HG03196 (cell line): ENCODE measurements at regions not wholly inside any gene's neighbourhood (a gene's known extent, or its start where the extent isn't known, plus 50 kb on each side); places are given as distances from the start of the nearest gene placed in this dataset.
"Not testable (repeated sequence)": the region's sequence is repeated elsewhere in the genome, so short reads cannot be mapped to it uniquely, and the experiment has no call there.

Source experiments
- ATAC-seq: cut with Tn5 transposase; IDR thresholded peaks from one replicate; pipeline ENCODE4 v1.9.1; 2021; ENCODE audit not compliant: unreplicated experiment

DNA sequence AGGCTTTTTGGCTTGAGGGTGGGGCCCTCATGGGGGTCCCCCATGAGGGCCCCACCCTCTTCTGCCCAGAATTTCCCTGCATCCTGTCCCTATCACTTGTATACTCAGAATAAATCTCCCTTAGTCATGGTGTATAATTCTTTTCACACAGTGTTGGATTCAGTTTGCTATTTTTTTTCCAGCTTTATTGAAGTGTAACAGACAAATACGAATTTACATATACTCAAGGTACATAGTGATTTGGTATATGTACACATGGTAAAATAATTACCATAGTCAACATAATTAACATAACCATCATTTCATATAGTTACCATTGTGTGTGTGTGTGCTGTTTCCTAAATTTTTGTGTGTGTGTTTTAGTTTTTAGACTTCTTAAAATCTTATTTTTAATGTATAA, 289.4 kb downstream of the CNTNAP3B start:
- ATAC-seq: not testable (repeated sequence)

DNA sequence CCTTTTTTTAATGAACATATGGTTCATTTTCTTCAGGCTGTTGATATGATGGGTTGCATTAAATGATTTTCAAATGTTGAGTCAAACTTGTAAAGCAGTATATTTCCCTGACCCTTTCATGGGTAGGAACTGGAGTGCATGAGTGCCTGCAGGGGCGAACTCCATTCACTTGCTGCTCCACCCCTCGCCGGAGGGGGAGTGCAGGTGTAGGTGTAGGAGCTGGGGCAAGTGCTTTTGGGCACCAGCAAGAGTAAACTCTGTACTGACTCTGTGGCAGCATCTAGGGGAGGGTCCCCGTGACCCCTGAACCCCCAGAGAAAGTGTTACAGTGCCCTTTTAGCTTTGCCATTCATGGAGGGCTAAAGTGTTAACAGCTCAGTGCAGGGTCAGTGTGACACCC, 290.3 kb downstream of the CNTNAP3B start:
- ATAC-seq: not testable (repeated sequence)

DNA sequence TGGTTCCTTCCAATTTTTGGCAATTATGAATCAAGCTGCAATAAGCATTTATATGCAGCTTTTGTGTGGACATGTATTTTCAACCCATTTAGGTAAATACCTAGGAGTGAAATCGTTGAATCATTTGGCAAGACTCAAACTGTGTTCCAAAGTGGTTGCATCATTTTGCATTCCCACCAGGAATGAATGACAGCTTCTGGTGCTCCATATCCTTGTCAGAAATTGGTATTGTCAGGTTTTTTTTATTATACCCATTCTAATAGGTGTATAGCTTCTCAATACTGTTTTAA, 290.7 kb downstream of the CNTNAP3B start:
- not testable (repeated sequence) for ATAC-seq

DNA sequence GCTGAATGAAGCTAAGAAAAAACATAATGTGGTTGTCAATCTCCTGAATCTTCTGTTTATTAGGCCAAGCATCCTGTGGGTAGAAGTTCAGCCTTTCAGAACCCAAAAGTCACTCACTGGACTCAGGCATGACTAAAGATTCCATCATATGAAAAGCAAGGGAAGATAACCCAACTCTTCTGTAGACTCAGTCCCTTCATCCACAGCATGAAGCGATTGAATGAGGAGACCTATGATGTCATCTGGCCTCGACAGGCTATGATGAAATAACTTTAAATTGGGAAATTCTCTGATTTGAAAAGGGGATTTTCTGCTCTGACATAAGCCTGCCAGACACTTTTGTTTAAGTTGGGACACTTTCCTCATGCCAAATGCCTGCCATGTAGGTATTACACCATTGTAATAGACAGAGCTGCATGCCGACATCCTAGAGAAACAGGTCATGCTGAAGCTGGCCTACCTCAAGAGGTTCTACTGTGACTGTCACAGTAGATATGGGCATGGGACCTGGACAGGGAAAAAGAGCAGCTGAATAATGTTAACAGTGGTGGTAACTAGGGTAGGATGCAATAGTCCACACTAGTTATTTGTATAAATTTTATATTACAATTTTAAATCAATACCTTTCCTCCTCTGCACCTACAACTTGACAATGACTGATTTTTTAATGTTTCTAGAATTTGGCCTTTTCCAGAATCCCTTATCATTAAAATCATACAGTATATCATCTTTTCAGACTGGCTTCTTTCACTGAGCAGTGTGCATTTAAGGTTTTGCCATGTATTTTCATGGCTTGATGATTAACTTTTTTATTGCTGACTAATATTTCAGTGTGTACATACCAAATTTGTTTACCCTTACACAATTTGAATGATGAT, 291.3 kb downstream of the CNTNAP3B start:
- not testable (repeated sequence) for ATAC-seq

DNA sequence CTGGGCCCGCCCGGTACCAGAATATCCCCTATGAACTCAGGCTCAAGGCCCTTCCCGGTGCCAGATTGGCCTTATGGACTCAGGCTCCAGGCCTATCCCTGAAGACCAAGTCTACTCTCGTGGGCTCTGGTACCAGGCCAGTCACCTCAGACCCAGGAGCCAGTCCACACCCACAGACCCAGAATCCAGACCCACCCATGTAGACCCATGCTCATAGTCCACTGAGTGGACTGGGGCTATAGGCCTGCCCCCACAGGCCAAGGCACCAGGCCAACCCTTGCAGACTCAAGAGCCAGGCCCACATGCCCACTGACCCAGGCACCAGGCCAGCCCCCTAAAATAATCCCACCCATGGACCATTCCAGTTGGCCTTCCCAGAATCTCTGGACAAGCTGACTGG, 296.1 kb downstream of the CNTNAP3B start:
- ATAC-seq: not testable (repeated sequence)

DNA sequence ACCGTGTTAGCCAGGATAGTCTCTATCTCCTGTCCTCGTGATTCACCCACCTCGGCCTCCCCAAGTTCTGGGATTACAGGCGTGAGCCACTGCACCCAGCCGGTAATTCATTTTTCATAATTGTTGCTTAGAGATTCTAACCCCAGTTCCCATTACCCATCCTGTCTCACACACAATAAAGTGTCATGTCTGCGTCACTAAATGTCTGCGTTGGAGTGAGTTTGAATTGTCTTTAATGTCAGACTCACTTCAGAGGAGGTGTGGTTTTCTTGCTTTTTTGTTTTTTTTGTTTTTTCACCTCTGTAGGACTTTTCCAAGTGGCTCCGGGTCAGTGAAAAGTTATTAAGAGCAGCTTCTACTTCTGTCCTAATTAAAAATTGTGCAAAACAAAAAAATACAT, 304.5 kb downstream of the CNTNAP3B start:
- not testable (repeated sequence) for ATAC-seq

DNA sequence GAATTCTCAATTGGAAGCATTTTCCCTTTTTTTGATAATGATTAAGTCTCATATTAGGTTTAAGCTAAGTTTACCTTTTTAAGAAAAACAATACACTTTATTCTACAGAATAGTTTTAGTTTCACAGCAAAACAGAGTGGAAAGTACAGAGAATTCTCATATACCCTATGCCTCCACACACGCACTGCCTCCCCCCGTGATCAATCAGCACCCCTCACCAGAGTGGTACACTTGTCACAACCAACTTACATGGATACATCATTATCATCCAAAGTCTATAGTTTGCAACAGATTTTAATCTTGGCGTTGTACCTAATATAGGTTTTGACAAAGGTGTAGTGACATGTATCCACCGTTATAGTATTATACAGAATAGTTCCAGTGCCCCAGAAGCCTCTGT, 326.5 kb downstream of the CNTNAP3B start:
- not testable (repeated sequence) for ATAC-seq

DNA sequence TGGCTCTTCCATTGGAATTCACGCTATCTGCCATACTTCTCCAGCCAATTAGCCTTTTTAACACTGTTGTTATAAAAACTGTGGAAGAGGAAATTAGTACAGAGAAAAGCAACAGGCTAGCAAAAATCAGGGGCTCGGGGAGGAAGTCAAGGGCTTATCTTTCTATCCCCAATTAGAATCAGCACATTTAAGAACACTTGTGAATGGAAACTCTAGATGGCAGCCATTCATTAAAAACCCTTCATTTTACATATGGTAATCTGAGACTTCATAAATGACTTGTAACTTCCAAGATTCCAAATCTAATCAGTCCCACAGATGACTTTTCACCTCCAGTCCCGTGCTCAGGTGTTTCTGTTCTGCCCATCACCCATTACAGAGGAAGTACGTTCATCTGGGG, 330.5 kb downstream of the CNTNAP3B start:
- not testable (repeated sequence) for ATAC-seq

DNA sequence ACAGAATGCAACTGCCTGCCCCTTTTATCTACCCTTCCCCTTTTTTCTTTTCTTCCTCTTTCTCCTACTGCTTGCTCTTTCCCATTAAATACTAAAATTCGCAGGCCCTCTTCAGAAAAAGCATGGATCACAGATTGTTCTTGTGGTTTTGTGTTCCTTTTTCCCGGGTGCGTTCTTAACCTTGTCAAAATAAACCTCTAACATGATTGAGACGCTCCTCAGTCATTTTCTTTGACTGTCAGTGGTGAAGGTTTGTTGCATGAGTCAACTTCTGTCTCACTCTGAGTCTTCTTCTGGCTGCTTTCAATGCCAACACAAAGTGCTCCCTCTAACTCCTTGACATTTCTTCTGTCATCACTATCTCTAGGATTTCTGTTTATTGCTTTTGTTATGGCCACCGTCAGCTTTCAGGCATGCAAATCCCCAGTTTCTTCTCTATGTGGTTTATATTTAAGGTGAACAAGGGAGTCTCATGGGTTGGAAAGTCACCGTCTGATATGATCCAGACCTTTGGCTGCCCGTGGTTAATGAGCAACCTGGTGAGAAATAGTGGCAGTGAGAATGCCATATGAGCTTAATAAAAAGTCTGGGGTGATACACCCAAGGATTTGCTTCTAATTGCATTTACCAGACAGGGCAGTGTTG, 338.4 kb downstream of the CNTNAP3B start:
- not testable (repeated sequence) for ATAC-seq

DNA sequence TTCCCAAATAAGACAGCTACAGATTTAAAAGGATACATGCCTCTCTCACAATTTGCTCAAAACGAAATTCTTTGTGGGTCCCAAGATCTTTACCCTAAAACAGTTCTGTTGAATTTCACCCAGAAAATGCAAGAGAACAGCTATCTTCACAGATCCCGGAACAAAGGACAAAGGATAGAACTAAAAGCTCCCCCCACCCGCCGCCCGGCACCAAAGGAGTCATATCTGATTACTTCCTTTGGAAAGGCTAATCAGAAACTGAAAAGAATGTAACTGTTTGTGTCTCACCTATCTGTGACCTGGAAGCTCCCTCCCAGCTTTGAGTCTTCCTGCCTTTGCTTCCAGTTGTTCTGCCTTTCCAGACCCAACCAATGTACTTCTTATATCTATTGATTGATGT, 339.2 kb downstream of the CNTNAP3B start:
- ATAC-seq: not testable (repeated sequence)

DNA sequence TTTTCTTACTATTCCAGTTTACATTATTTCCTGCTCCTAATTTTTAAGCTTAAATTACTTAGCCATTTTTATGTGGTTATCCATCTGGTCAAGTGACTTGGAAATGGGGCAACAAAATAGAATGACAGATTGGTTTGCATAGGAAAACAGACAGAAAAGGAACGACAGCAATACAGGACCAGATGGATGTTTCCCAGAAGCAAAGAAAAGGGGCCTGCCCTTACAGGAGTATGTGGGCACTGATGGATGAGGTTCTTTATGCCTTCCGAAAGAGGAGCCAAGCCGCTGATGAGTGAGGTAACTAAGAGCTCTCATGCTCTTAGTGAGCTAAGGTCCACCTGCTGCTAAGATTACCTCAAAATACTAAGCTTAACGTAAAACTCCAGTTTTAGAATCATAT, 339.8 kb downstream of the CNTNAP3B start:
- ATAC-seq: not testable (repeated sequence)

DNA sequence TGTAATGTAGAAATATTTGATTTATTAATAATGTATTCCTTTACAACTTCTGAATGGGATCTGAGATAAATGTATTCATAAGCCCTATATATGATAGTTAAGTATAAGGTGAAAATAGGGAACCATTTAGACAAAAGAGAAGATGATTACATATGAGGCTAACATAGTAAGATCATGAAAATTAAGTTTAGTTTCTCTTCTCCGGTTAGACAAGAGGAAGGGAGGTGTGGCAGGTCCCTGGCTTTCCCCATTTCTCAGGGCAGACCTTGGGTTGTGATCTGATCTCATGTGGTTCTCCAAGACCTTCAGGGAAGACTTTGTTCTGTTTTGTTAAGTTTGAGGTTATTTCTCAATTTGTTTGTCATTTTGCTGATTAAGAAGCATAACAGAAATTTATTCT, 341.3 kb downstream of the CNTNAP3B start:
- ATAC-seq: not testable (repeated sequence)

DNA sequence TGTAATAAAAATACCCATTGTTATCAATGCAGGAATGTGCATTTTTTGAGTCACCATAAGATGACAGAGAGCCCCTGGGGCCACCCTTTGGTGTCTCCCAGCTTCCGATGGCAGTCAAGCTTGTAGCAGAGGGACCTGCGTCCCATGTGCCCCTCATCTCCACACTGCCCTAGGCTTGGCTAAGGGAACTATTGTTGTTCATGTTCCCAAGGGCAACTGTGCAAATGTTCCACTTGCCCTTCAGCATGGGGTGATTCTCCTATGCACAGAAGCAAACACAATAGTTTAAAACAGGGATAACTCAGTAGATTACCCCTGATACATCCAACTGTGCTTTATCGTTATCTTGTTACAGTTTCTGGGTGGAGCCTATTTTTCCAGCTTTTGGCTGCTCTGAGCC, 342.0 kb downstream of the CNTNAP3B start:
- ATAC-seq: not testable (repeated sequence)

DNA sequence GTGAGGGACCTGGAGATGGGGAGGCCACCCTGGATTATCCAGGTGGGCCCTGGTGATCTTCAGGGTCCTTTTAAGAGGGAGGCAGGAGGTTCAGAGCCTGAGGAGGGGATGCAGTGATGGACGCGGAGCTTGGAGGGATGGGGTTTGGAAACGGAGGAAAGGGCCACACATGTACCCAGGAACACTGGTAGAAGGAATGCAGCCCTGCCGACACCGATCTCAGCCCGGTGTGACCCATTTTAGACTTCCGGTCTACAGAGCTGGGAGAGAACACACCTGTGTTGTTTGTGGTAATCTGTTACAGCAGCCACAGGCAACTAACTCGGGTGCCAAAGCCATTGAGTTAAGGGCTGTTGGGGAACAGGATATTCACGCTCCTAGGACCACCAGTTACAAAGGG, 345.2 kb downstream of the CNTNAP3B start:
- not testable (repeated sequence) for ATAC-seq

DNA sequence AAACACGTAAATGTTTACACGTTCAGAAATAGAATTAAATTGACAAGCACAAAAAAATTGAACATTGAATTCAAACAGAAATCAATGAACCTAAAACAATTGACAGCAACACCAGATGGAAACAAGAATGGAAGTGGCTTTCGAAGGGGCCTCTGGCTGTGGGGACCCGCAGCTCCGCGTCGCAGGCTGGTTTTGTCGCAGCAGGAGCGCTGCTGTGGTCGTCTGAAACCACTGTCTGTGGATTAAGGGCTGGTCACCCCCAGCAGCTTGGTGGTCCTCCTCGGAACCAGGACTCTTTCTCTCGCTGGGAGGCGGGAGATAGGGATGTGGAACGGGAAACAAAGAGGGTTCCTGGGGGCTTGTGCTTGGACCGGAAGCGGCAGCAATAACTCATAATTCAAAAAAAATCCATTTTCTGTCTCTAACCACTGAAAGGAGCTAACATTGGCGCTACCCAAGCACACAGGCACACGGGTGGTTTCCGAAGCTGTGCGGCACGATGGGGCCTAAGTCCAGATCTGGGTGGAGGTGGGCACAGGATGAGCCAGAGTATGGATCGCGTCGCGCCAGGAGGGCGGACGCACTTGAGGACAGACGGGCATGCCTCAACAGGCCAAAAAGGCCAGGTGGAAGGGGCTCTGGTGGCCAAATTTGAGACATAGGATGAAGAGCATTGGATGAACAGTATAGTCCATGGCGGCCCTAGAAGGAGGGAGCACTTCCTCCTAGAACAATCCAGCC, 346.0 kb downstream of the CNTNAP3B start:
- ATAC-seq: not testable (repeated sequence)

DNA sequence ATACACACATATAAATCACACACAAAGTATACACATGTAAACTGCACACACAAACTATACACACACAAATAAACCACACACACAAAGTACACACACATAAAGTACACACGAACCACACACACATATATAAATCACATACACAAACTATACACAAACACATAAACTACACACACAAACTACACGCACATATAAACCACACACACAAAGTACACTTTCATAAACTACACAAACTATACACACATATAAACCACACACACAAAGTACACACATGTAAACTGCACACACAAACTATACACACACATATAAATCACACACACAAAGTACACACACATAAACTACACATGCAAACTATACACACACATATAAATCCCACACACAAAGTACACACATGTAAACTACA, 347.3 kb downstream of the CNTNAP3B start:
- ATAC-seq: not testable (repeated sequence)

DNA sequence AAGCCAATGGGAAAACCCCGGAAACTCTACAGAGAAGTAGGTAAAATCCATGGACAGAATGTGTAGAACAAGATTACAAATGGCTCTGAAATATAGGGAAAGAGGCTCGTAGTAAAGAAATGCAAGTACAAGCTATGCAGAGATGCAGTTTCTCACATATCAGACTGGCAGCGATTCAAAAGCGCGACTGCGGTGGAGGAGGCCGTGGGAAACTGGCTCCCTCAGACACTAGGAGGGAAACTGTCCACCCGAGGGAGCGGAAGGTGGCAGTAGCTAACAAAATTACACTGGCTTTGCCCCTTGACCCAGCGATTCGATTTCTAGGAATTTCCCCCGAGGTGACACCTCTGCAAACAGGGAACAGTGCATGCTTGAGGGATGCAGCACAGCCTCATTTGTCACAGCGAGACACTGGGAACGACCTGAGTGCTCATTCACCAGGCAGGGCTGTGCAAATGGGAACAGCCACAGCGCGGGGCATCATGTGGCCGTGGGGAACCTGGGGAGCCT, 349.3 kb downstream of the CNTNAP3B start:
- not testable (repeated sequence) for ATAC-seq

DNA sequence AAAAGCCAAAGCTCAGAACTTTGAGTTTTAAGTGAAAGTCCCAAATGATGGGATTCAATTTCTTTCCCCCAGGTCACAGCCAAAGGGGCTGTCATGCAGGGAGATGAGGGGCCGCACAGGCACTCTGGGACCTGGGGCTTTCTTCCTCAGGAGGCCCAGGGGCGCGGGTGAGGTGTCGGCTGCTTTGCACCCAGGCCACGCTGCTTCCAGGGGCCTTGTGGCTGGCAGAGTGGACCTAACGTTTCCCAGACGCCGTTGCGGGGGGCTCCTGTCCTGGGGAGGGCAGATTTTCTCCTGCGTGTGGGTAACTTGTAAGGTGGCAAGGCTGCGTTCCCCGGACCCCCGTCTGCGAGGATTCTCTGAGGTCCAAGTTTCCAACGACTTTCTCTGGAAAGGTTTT, 350.0 kb downstream of the CNTNAP3B start:
- not testable (repeated sequence) for ATAC-seq

DNA sequence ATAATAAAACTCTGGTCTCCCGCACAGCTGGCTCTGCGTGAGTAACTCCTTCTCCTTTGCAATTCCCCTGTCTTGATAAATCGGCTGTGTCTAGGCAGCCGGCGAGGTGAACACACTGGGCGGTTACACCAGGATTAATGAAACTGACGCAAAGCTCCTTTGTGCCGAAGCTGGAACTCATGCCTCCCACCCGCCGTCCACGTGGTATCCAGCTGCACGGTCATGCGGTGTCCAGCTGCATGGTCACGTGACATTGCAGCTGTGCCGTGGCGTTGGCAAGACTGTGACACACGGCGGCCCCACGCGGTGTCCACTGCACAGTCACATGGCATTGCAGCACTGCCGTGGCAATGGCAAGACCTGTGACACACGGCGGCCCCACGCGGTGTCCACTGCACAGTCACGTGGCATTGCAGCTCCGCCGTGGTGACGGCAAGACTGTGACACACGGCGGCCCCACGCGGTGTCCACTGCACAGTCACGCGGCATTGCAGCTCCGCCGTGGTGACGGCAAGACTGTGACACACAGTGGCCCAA, 350.6 kb downstream of the CNTNAP3B start:
- not testable (repeated sequence) for ATAC-seq

DNA sequence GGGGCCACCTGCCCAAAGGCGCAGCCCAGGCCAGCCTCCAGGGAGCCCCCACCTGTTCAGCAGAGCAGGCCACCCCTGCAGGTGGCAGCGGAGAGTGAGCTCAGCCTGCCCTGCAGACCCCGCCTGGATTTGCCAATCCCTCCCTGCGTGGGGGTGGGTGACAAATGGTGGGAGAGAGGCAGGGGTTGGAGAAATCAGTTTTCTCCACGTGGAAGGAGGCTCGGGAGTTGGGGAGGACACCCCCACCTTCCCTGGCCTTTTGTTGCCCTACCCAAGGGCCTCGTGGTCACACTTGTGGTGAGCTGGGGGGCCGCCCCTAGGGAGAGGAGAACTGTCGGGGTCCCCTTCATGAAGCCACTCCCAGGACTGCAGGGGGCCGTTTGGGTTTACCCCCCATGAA, 351.7 kb downstream of the CNTNAP3B start:
- ATAC-seq: not testable (repeated sequence)

DNA sequence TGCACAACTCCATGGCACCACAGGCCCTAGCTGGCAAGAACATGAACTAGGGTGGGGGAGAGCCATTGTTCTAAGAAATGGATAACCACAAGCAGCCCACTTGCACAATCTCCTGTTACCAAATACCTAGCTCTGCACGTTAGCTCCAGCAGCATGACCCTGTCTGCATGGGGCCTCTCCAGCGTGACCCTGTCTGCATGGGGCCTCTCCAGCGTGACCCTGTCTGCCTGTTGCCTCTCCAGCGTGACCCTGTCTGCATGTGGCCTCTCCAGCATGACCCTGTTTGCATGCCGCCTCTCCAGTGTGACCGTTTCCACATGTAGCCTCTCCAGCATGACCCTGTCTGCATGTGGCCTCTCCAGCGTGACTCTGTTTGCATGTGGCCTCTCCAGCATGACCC, 356.7 kb downstream of the CNTNAP3B start:
- ATAC-seq: not testable (repeated sequence)
